A673 (cell line): ENCODE measurements at regions not wholly inside any gene's neighbourhood (a gene's known extent, or its start where the extent isn't known, plus 50 kb on each side); places are given as distances from the start of the nearest gene placed in this dataset.

Source experiments
- CTCF ChIP-seq: fragments of 300-800, 200-600 bp; sonication (generic); conservative IDR thresholded peaks from 2 replicates; pipeline ENCODE4 v1.5.1; 2017; ENCODE audit warnings: low read depth, mild to moderate bottlenecking, antibody characterized with exemption, low read length, moderate library complexity, mixed read lengths
- EZH2 ChIP-seq: fragments of 200-600 bp; sonication (generic); IDR thresholded peaks from 2 replicates; pipeline ENCODE4 v1.6.1; 2017; ENCODE audit warnings: borderline replicate concordance, low read depth, mild to moderate bottlenecking, mixed read lengths, antibody characterized with exemption, low read length; ENCODE audit not compliant: poor library complexity, severe bottlenecking

GRCh38 chr17:51526507-51526906 lies 266.2 kb downstream of the UTP18 start:
- TF ChIP-seq CTCF: no peak
- no peak for TF ChIP-seq EZH2
